GM12865 (cell line): ENCODE measurements at regions not wholly inside any gene's neighbourhood (a gene's known extent, or its start where the extent isn't known, plus 50 kb on each side); places are given as distances from the start of the nearest gene placed in this dataset.

Source experiments
- DNase-seq: peaks from one replicate; pipeline ENCODE4 v3.0.0; 2010; ENCODE audit warnings: low read depth
- H3K4me3 ChIP-seq: 2 replicates; pipeline ENCODE4 v1.5.1; 2011; ENCODE audit warnings: mild to moderate bottlenecking, low read depth, low read length, control low read depth
- TF ChIP-seq, protein P1 (sequence below): IDR thresholded peaks from 2 replicates; pipeline ENCODE4 v1.5.1; 2011; ENCODE audit warnings: low read length, control low read depth, low read depth, inconsistent platforms; ENCODE audit not compliant: insufficient read depth; ENCODE audit errors: missing control alignments

DNA sequence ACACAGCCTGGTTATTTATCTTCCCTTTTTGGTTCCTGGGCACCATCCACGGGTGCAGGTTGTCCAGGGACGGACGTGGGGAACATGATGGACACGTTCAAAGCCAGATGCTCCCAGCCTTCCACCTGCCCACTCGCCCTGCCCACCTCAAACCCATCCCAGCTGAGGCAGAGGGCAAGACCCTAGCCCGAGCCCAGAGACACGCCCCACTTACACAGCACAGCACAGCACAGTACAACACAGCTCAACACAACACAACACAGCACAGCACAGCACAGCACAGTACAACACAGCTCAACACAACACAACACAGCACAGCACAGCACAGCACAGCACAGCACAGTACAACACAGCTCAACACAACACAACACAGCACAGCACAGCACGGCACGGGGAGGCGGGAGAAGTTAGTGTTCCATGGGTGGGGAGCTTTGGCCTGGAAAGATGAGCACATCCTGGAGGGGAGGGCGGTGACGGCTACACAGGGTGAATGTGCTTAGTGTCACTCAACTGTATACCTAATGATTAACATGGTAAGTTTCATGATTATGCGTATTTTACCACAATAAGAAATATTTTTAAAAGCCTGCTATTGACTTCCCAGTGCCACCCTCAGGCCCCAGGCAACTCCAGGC, 1507.5 kb downstream of the BRD1 start:
- DNase-seq: no peak
- TF ChIP-seq, protein P1, sequence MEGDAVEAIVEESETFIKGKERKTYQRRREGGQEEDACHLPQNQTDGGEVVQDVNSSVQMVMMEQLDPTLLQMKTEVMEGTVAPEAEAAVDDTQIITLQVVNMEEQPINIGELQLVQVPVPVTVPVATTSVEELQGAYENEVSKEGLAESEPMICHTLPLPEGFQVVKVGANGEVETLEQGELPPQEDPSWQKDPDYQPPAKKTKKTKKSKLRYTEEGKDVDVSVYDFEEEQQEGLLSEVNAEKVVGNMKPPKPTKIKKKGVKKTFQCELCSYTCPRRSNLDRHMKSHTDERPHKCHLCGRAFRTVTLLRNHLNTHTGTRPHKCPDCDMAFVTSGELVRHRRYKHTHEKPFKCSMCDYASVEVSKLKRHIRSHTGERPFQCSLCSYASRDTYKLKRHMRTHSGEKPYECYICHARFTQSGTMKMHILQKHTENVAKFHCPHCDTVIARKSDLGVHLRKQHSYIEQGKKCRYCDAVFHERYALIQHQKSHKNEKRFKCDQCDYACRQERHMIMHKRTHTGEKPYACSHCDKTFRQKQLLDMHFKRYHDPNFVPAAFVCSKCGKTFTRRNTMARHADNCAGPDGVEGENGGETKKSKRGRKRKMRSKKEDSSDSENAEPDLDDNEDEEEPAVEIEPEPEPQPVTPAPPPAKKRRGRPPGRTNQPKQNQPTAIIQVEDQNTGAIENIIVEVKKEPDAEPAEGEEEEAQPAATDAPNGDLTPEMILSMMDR: no peak
- H3K4me3 ChIP-seq: no peak overlapping the region

- H3K4me3 ChIP-seq: no peak overlapping the region
- no peak for DNase-seq
- TF ChIP-seq, protein P1: no peak
Measured at GRCh38 chr22:48319321-48320047, 1508.2 kb downstream of the BRD1 start.

- H3K4me3 ChIP-seq: no peak overlapping the region
- TF ChIP-seq, protein P1: no peak
- DNase-seq: no peak
Measured at GRCh38 chr22:48318575-48319320, 1508.9 kb downstream of the BRD1 start.

DNA sequence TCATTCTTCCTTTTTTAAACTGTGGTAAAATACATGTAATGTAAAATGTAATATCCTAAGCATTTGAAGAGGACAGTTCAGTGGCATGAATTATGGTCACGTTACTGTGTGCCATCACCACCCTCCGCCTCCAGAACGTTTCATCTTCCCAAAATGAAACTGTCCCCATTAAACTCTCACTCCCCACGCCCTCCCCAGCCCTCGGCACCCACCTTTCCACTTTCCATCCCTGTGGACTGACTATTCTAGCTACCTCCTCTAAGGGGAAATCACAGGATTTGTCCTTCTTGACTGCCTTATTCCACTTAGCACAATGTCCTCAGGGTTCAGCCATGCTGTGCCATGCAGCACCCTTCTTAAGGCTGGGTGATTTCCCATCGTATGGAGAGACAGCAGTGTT, 1509.5 kb downstream of the BRD1 start:
- DNase-seq: no peak
- TF ChIP-seq, protein P1: no peak
- no peak overlapping the region for H3K4me3 ChIP-seq

DNA sequence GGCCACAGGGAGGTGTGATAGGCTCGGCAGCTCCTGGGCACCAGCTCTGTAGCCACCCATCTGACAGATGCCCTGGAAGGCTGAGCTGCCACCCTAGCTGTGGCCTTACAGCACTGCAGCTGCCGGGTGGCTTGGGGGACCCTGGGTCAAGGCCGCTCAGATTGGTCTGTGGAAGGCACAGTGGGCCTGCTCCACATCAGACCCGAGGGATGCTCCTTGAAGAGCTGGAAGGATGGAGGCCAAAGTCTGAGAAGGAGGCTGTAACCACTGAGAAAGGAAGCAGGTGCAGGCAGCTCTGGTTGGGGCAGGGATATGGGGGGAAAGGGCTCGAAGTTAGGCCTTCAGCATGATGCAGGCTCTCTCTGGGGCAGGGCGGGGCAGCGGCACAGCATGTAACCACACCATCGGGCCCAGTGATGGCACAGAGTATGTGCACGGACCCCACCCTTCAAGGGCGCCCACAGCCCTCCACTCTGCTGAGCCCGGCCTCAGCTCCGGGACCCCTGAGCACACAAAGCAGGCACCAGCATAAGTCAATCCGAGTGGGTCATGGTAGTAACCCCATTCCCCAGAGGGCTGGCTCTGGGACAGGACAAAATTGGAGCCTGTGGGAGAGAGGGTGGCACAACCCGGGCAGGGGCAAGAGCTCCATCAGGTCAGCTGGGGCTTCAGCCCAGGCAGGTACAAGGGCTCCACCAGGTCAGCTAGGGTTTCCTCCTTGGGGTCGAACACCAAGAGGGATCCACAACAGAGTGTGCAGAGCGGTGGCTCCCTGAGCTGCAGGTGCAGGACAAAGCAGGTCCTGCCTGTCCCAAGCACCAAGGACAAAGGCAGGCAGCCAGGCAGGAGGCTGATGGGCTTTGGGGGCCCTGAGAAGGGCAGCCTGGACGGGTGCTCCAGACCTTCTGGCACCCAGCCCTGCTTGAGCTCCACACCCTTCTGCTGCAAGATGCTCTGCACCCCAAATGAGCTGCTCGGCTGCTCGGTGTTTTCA, 1511.1 kb downstream of the BRD1 start:
- H3K4me3 ChIP-seq: no peak overlapping the region
- DNase-seq: no peak
- TF ChIP-seq, protein P1: no peak
